ENCODE measurements at regions not wholly inside any gene's neighbourhood (a gene's known extent, or its start where the extent isn't known, plus 50 kb on each side); places are given as distances from the start of the nearest gene placed in this dataset.

DNA sequence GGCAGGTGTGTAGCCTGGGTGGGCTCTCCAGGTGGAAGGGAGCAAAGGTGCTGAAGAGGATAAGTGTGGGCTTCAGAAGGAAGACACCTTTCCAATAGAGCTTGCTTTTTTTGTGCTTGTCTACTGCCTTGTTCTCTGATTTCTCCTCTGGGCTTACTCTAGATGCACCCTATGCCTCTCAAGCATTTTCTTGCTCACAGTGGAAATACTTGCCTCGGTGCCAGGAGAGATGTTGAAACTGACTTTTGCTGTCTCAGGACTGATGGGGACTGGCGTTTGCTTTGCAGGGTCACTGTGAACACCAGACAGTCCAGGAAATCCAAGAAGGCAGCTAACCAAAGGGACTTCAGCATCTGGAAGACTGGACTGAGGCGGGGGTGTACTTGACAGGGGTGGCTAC, 187.9 kb downstream of the SNX10 start:
- no peaks in the 10 kb centered on the region for H3K4me1 ChIP-seq (replicated peaks in 1 of 4; ENCODE audit: control insufficient read depth in 3 of 4, insufficient read depth in 4 of 4, low read length in 3 of 4)

More for the DNA sequence above, 187.9 kb downstream of the SNX10 start:
- no peak overlapping the region for H2AFZ ChIP-seq (ENCODE audit: low read length)
- ChIA-PET CTCF (ENCODE audit: partially characterized antibody) (interaction anchor here (0.7 to 1.9 kb wide), 3 partner anchors 10 to 102 kb away, joined by 3 to 5 read pairs (median 3); no protein-coding TSS in a partner anchor), POLR2A (ENCODE audit: partially characterized antibody) (no interaction called here)
- H3K14ac ChIP-seq (ENCODE audit: insufficient read length): no peak overlapping the region
- H4K20me1 ChIP-seq (replicated peaks in 1 of 2; ENCODE audit: control insufficient read depth in 1 of 2, insufficient read depth in 2 of 2, low read length in 2 of 2): no peaks in the 10 kb centered on the region
- H2AK5ac ChIP-seq (ENCODE audit: low read depth, low read length): no peak overlapping the region
- H3K18ac ChIP-seq (ENCODE audit: extremely low read depth, low read length): no peak overlapping the region
- no peaks in the 10 kb centered on the region for H3K9me3 ChIP-seq (ENCODE audit: insufficient read depth in 2 of 2, low read depth in 1 of 2, low read length in 1 of 2)
- H4K5ac ChIP-seq (ENCODE audit: insufficient read length, low read depth, low read length): no peak overlapping the region
- DNase-seq (ENCODE audit: low read depth in 1 of 2, low spot score in 2 of 2) (no peak), FAIRE-seq (no peak)
- no peaks in the 10 kb centered on the region for H3K36me3 ChIP-seq (ENCODE audit: control insufficient read depth in 2 of 4, insufficient read depth in 4 of 4, low read length in 3 of 4)
- H3K23me2 ChIP-seq (ENCODE audit: low read depth, low read length): no peaks in the 10 kb centered on the region
- no peak for TF ChIP-seq TAF1 (IDR thresholded peaks at IDR 0.05; ENCODE audit: low read depth, low read length)
- TF ChIP-seq POLR2A (IDR thresholded peaks at IDR 0.05; ENCODE audit: control extremely low read depth in 1 of 2, low read depth in 2 of 2, low read length in 2 of 2): no peak
- no peak overlapping the region for H2BK5ac ChIP-seq (ENCODE audit: low read depth, low read length)
- no peak overlapping the region for H3K4me2 ChIP-seq (ENCODE audit: insufficient read depth in 1 of 2, low read depth in 2 of 2, low read length in 2 of 2)
- no peak overlapping the region for H3K9ac ChIP-seq (replicated peaks in 1 of 4; ENCODE audit: extremely low read depth in 1 of 4, low read depth in 3 of 4, low read length in 3 of 4)
- no peaks in the 10 kb centered on the region for H3K27me3 ChIP-seq (replicated peaks in 1 of 4; ENCODE audit: control insufficient read depth in 3 of 4, extremely low read depth in 1 of 4, insufficient read depth in 3 of 4, low read length in 3 of 4)
- no peak overlapping the region for H2BK12ac ChIP-seq (ENCODE audit: low read depth, low read length)
- no peak overlapping the region for H3K56ac ChIP-seq (replicated peaks; ENCODE audit: insufficient read length, low read depth, low read length)
- H2BK20ac ChIP-seq (ENCODE audit: low read length): no peak overlapping the region
- H2BK15ac ChIP-seq (ENCODE audit: low read length): no peak overlapping the region
- H3K79me2 ChIP-seq (ENCODE audit: control insufficient read depth in 1 of 2, insufficient read depth in 2 of 2, low read length in 2 of 2): no peaks in the 10 kb centered on the region
- H4K91ac ChIP-seq (replicated peaks; ENCODE audit: insufficient read length, low read length): no peak overlapping the region
- no peak overlapping the region for H3K23ac ChIP-seq (ENCODE audit: insufficient read length)
- H3K79me1 ChIP-seq (ENCODE audit: low read depth, low read length): no peaks in the 10 kb centered on the region
- H2BK120ac ChIP-seq (replicated peaks; ENCODE audit: low read depth, low read length): no peak overlapping the region
- no peak overlapping the region for H4K8ac ChIP-seq (ENCODE audit: extremely low read depth, insufficient read depth, low read length)
- no peak overlapping the region for H3K27ac ChIP-seq (ENCODE audit: low read depth, low read length)
- H3K4me3 ChIP-seq (ENCODE audit: extremely low read depth in 1 of 4, insufficient read depth in 2 of 4, low read depth in 3 of 4, low read length in 4 of 4): no peak overlapping the region
- 92% methylated on average over 3 of the region's 3 CpGs; no CpG with 5 or more reads in 1 of the 2 experiments for WGBS, 2 experiments (ENCODE audit: extremely low coverage in 1 of 2, insufficient coverage in 1 of 2, insufficient read length in 1 of 2, insufficient replicate concordance in 2 of 2, low coverage in 1 of 2, low lambda C conversion rate in 2 of 2, missing lambda C conversion rate in 1 of 2)
- H3K4ac ChIP-seq (replicated peaks; ENCODE audit: insufficient read length, low read depth, low read length): no peak overlapping the region
